Activated CD8-positive, alpha-beta T cell treated with anti-CD3 and anti-CD28 coated beads for 36 hours (primary cell): ENCODE measurements at regions not wholly inside any gene's neighbourhood (a gene's known extent, or its start where the extent isn't known, plus 50 kb on each side); places are given as distances from the start of the nearest gene placed in this dataset.

ENCODE experiments used
- ATAC-seq: fragments of 200-7000 bp; cut with Tn5 transposase; one replicate; pipeline ENCODE4 v1.10.0; 2021; ENCODE audit warnings: mild to moderate bottlenecking, moderate library complexity
- CTCF ChIA-PET: fragments of 350-600 bp; sonication (Branson Sonifier 250); formaldehyde crosslinking; loops from one replicate; lab custom pipeline; 2021; ENCODE audit warnings: antibody characterized with exemption; lab: Charles Lee
- POLR2A ChIA-PET: fragments of 350-600 bp; sonication (Branson Sonifier 250); formaldehyde crosslinking; loops from one replicate; lab custom pipeline; 2021; ENCODE audit warnings: antibody characterized with exemption; lab: Charles Lee
- DNase-seq: peaks from one replicate; pipeline ENCODE4 v3.0.0-alpha.2; 2020
- H3K27ac Mint-ChIP-seq: one replicate; pipeline ENCODE4 v1.8.0; 2021; ENCODE audit warnings: mild to moderate bottlenecking, mixed read lengths
- H3K27me3 Mint-ChIP-seq: one replicate; pipeline ENCODE4 v1.8.0; 2021; ENCODE audit warnings: mixed read lengths
- H3K36me3 Mint-ChIP-seq: one replicate; pipeline ENCODE4 v1.8.0; 2021; ENCODE audit warnings: low read depth, mixed read lengths
- H3K4me1 Mint-ChIP-seq: one replicate; pipeline ENCODE4 v1.8.0; 2021; ENCODE audit warnings: low read depth, mixed read lengths
- H3K4me3 Mint-ChIP-seq: one replicate; pipeline ENCODE4 v1.8.0; 2021; ENCODE audit warnings: mild to moderate bottlenecking, moderate library complexity, mixed read lengths
- H3K9me3 Mint-ChIP-seq: one replicate; pipeline ENCODE4 v1.8.0; 2021; ENCODE audit warnings: mixed read lengths
- intact Hi-C: fragments of 100-400 bp; cut with micrococcal nuclease; formaldehyde crosslinking; loops from one replicate; pipeline ENCODE4 v1.10.0; 2022
- TF ChIP-seq, protein P1 (sequence below): fragments of 200-600 bp; IDR thresholded peaks from one replicate; pipeline ENCODE4 v1.8.0; 2022; ENCODE audit warnings: antibody characterized with exemption, mild to moderate bottlenecking

DNA sequence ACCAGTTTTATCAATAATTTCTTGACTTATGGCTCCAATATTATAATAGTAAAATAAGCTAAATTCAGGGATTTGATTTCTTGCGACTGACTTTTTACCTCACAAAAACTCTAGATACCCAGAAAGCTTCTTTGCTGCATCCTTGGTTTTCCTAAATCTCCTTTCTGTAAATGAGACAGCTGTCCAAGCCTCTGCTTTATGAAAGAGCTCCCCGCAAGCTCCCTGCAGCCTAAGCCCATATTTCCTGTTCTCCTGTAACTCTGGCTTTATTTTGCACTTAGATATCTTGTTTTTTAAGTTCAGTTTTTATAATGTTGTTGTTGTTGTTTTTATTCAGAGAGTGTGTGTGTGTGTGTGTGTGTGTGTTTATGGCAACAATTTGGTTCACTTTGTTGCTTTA, 361.7 kb upstream of the PKDCC start:
- Mint-ChIP-seq H3K27me3 (peaks cover 6% of the 10 kb centered on the region), H3K36me3 (no peaks in the 10 kb centered on the region), H3K27ac (no peak overlapping the region), H3K9me3 (no peaks in the 10 kb centered on the region), H3K4me1 (no peaks in the 10 kb centered on the region), H3K4me3 (no peak overlapping the region)
- TF ChIP-seq, protein P1, sequence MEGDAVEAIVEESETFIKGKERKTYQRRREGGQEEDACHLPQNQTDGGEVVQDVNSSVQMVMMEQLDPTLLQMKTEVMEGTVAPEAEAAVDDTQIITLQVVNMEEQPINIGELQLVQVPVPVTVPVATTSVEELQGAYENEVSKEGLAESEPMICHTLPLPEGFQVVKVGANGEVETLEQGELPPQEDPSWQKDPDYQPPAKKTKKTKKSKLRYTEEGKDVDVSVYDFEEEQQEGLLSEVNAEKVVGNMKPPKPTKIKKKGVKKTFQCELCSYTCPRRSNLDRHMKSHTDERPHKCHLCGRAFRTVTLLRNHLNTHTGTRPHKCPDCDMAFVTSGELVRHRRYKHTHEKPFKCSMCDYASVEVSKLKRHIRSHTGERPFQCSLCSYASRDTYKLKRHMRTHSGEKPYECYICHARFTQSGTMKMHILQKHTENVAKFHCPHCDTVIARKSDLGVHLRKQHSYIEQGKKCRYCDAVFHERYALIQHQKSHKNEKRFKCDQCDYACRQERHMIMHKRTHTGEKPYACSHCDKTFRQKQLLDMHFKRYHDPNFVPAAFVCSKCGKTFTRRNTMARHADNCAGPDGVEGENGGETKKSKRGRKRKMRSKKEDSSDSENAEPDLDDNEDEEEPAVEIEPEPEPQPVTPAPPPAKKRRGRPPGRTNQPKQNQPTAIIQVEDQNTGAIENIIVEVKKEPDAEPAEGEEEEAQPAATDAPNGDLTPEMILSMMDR: no peak
- no peak for DNase-seq
- ATAC-seq: no peak
- POLR2A ChIA-PET: no interaction called here
- CTCF ChIA-PET: interaction anchor here (1.2 kb wide), 1 partner anchor 13 kb away, joined by 7 read pairs; no protein-coding TSS in a partner anchor
- intact Hi-C loops: no loop called here

DNA sequence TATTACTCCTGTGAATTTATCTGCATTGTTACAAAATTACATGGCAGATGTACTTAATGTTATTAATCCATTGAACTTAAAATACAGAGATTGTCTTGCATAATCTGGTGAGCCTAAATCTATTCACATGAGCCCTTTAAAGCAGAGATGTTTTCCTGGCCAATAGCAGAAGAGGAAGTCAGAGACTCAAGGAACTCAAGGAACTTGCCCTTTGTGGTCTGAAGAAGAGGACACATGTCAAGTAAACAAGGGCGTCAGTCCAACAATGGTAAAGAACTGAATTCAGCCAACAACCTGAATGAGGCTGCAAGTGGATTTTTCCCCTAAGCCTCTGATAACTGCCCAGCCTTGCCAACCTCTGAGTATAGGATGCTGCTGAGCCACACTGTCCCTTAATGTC, 356.3 kb upstream of the PKDCC start:
- H3K27me3 Mint-ChIP-seq: peaks cover 6% of the 10 kb centered on the region
- H3K4me3 Mint-ChIP-seq: no peak overlapping the region
- no peak for ATAC-seq
- intact Hi-C loops: no loop called here
- POLR2A ChIA-PET: no interaction called here
- H3K27ac Mint-ChIP-seq: no peak overlapping the region
- H3K9me3 Mint-ChIP-seq: no peaks in the 10 kb centered on the region
- no peaks in the 10 kb centered on the region for H3K4me1 Mint-ChIP-seq
- CTCF ChIA-PET: no interaction called here
- no peaks in the 10 kb centered on the region for H3K36me3 Mint-ChIP-seq
- TF ChIP-seq, protein P1: no peak
- no peak for DNase-seq

DNA sequence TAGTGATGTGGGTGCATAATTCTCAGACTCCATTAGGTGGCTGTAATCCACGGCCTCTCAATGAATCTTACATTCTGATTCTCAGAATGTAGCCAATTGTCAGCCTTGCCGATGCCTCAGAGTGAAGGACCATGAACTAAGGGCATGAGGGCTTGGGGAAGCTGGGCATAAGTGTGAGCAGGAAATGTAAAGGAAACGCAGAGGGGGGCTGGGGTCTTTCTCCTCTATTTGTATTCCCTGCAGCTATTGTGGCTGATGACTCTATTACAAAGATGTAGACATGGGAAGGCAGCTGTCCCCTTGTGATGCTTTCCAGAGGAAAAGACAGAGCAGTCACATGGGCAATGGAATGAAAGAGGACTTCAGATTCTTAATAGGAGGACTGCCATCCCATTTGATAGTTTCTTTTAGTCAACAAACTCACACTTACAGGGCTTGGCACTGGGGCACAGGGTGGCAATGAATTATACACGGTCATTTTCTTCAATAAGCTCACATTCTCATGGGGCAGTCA, 353.2 kb upstream of the PKDCC start:
- DNase-seq (no peak), ATAC-seq (no peak)
- ChIA-PET CTCF (interaction anchor here (1.1 kb wide), 1 partner anchor 272 kb away, joined by 3 read pairs; no protein-coding TSS in a partner anchor), POLR2A (no interaction called here)
- Mint-ChIP-seq H3K27ac (no peak overlapping the region), H3K4me1 (no peaks in the 10 kb centered on the region), H3K9me3 (no peaks in the 10 kb centered on the region), H3K4me3 (no peak overlapping the region), H3K27me3 (peaks cover 6% of the 10 kb centered on the region), H3K36me3 (no peaks in the 10 kb centered on the region)
- TF ChIP-seq, protein P1: no peak
- intact Hi-C loops: no loop called here

DNA sequence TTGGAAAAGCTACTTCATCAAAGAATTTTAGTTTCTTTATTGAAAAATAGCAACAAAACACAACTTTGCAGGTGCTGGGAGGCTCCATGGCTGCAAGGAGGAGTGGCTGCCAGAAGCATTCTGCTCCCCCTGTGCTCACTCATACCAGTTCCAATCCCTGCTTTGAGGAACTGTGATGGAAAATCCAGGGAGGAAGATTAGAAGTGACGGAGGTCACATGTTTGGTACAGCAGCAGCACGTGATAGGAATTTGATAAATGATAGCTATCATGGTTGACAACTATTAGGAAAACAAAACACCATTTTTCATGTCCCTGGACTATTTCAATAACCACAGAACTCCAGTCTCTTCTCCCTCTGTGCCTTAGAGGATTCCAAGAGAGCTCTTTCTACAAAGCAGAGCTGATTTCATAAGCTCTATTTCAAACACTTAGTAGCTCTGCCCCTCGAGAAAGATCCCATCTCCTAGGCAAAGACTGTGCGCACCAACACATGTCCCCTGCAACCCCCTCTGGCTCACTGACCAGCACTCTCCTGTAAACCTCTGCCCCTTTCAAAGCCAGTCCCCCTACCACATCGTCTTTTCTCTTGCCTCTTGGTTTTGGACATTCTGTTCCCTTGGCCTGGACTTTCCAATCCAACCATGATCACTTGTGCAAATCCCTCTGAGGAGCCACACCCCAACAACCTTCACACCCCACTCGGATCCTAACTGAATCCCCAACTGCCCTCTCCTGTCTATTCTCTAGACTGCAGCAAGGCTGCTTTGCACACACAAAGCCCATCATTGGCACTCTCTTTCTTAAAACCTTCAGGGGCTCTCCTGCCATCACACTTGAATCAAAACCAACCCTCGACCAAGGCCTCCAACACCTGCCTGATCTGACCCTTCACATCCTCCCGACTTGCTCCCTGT, 352.4 kb upstream of the PKDCC start:
- H3K4me1 Mint-ChIP-seq: no peaks in the 10 kb centered on the region
- ATAC-seq (no peak), DNase-seq (no peak)
- intact Hi-C loops: no loop called here
- CTCF ChIA-PET: interaction anchor here (1.1 kb wide), 1 partner anchor 273 kb away, joined by 3 read pairs; no protein-coding TSS in a partner anchor
- H3K36me3 Mint-ChIP-seq: no peaks in the 10 kb centered on the region
- H3K27me3 Mint-ChIP-seq: peaks cover 9% of the 10 kb centered on the region
- POLR2A ChIA-PET: no interaction called here
- H3K9me3 Mint-ChIP-seq: no peaks in the 10 kb centered on the region
- no peak overlapping the region for H3K4me3 Mint-ChIP-seq
- no peak overlapping the region for H3K27ac Mint-ChIP-seq
- TF ChIP-seq, protein P1: no peak

DNA sequence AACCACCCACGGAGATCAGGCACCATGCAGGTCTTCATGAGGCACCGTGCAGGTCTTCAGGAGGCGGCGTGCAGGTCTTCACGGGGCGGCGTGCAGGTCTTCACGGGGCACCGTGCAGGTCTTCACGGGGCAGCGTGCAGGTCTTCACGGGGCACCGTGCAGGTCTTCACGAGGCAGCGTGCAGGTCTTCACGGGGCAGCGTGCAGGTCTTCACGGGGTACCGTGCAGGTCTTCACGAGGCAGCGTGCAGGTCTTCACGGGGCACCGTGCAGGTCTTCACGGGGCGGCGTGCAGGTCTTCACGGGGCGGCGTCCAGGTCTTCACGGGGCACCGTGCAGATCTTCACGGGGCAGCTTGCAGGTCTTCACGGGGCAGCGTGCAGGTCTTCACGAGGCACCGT, 350.4 kb upstream of the PKDCC start:
- ChIA-PET CTCF (interaction anchor here (1.7 to 2.3 kb wide), 3 partner anchors 8 to 1784 kb away, joined by 5 to 11 read pairs (median 10); no protein-coding TSS in a partner anchor), POLR2A (no interaction called here)
- TF ChIP-seq, protein P1: no peak
- peaks cover 9% of the 10 kb centered on the region for H3K27me3 Mint-ChIP-seq
- no peaks in the 10 kb centered on the region for H3K36me3 Mint-ChIP-seq
- no peak overlapping the region for H3K27ac Mint-ChIP-seq
- ATAC-seq (no peak), DNase-seq (no peak)
- H3K4me1 Mint-ChIP-seq: no peaks in the 10 kb centered on the region
- H3K4me3 Mint-ChIP-seq: no peak overlapping the region
- H3K9me3 Mint-ChIP-seq: no peaks in the 10 kb centered on the region
- intact Hi-C loops: no loop called here
